ENCODE measurements at regions not wholly inside any gene's neighbourhood (a gene's known extent, or its start where the extent isn't known, plus 50 kb on each side); places are given as distances from the start of the nearest gene placed in this dataset.

DNA sequence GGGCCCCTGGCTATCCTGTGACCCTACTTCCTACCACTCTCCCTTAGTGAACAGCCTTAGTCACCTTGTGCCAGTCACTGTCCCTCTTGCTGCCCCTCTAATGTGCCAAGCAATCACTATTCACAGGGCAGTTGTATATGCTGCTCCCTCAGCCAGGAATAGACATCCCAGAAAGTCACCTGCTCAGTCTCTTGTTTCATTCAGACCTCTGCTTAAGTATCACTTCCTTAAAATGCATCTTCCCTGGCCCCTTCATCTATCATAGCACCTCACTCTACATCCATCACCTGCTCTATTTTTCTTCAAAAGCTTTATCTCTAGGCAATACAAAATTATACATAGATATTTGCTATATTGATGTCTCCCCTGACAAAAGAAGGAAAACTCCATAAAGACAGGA is 328.4 kb upstream of the NFE2L3 start:
- no peaks in the 10 kb centered on the region for H3K36me3 ChIP-seq (ENCODE audit: insufficient read depth, low read length, poor library complexity, severe bottlenecking)
- peaks cover 15% of the 10 kb centered on the region for H3K27me3 ChIP-seq (replicated peaks; ENCODE audit: insufficient read depth, low read depth, low read length, poor library complexity)
- H3K27ac ChIP-seq (ENCODE audit: low read depth, low read length, poor library complexity, severe bottlenecking), result no peak overlapping the region
- ChIA-PET CTCF (no interaction called here), POLR2A (ENCODE audit: low non-redundant PET) (no interaction called here)
- no TSS peak for BruUV-seq (replicated peaks)
- H3K4me3 ChIP-seq (ENCODE audit: low read depth, low read length, poor library complexity, severe bottlenecking), result no peak overlapping the region
- no peak for DNase-seq (ENCODE audit: low spot score)
- intact Hi-C loops (cut with micrococcal nuclease; ENCODE audit: unreplicated experiment), result loop anchor here (10.0 kb wide), 1 partner anchor 1511 kb away; no protein-coding TSS in a partner anchor
- TF ChIP-seq, protein P1, sequence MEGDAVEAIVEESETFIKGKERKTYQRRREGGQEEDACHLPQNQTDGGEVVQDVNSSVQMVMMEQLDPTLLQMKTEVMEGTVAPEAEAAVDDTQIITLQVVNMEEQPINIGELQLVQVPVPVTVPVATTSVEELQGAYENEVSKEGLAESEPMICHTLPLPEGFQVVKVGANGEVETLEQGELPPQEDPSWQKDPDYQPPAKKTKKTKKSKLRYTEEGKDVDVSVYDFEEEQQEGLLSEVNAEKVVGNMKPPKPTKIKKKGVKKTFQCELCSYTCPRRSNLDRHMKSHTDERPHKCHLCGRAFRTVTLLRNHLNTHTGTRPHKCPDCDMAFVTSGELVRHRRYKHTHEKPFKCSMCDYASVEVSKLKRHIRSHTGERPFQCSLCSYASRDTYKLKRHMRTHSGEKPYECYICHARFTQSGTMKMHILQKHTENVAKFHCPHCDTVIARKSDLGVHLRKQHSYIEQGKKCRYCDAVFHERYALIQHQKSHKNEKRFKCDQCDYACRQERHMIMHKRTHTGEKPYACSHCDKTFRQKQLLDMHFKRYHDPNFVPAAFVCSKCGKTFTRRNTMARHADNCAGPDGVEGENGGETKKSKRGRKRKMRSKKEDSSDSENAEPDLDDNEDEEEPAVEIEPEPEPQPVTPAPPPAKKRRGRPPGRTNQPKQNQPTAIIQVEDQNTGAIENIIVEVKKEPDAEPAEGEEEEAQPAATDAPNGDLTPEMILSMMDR (conservative IDR thresholded peaks at IDR 0.05; ENCODE audit: low read depth, low read length), result no peak
- no peak for TF ChIP-seq EZH2 (IDR thresholded peaks at IDR 0.05; ENCODE audit: borderline replicate concordance, low read depth, low read length, poor library complexity, severe bottlenecking)
- no peaks in the 10 kb centered on the region for H3K9me3 ChIP-seq (ENCODE audit: low read depth, low read length, poor library complexity, severe bottlenecking)
- H3K4me1 ChIP-seq (ENCODE audit: insufficient read depth, low read length, poor library complexity, severe bottlenecking), result no peaks in the 10 kb centered on the region

DNA sequence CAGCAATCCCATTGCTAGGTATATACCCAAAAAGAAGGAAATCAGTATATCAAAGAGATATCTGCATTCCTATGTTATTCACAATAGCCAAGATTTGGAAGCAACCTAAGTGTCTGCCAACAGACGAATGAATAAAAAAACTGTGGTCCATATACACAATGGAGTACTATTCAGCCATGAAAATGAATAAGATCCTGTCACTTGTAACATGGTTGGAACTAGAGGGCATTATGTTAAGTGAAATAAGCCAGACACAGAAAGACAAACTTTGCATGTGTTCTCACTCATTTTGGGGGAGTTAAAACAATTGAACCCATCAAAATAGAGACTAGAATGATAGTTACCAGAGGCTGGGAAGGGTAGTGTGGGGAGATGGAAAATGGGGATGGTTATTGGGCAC is 323.5 kb upstream of the NFE2L3 start:
- Histone ChIP-seq H3K27me3 (replicated peaks; ENCODE audit: insufficient read depth, low read depth, low read length, poor library complexity) (no peaks in the 10 kb centered on the region), H3K4me3 (ENCODE audit: low read depth, low read length, poor library complexity, severe bottlenecking) (no peak overlapping the region), H3K4me1 (ENCODE audit: insufficient read depth, low read length, poor library complexity, severe bottlenecking) (no peaks in the 10 kb centered on the region), H3K36me3 (ENCODE audit: insufficient read depth, low read length, poor library complexity, severe bottlenecking) (no peaks in the 10 kb centered on the region), H3K9me3 (ENCODE audit: low read depth, low read length, poor library complexity, severe bottlenecking) (no peaks in the 10 kb centered on the region), H3K27ac (ENCODE audit: low read depth, low read length, poor library complexity, severe bottlenecking) (no peak overlapping the region)
- no peak for DNase-seq (ENCODE audit: low spot score)
- intact Hi-C loops (cut with micrococcal nuclease; ENCODE audit: unreplicated experiment), result loop anchor here (10.0 kb wide), 1 partner anchor 1506 kb away; no protein-coding TSS in a partner anchor
- CTCF ChIA-PET, result no interaction called here
- no TSS peak for BruUV-seq (replicated peaks)
- POLR2A ChIA-PET (ENCODE audit: low non-redundant PET), result interaction anchor here (0.6 kb wide), 1 partner anchor 290 kb away, joined by 3 read pairs; no protein-coding TSS in a partner anchor
- TF ChIP-seq, protein P1 (conservative IDR thresholded peaks at IDR 0.05; ENCODE audit: low read depth, low read length), result no peak
- TF ChIP-seq EZH2 (IDR thresholded peaks at IDR 0.05; ENCODE audit: borderline replicate concordance, low read depth, low read length, poor library complexity, severe bottlenecking), result no peak

DNA sequence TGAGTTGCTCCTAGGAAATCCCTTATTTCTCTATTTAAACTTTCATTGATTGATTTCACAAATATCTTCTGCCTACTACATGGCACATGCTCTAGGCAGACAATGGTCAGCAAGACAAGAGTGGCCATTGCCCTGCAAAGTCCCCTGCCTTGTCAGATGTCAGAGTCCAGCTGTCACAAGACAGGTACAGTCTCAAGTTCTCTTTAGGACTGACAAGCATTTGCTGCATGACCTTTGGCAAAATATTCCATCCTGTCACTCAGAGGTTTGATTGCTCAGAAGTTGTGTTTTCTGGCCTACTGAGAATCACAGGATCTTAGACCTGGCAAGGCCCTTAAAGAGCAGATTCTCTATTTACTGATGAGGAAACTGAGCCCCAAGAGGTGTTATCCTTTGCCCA is 322.3 kb upstream of the NFE2L3 start:
- H3K4me1 ChIP-seq (ENCODE audit: insufficient read depth, low read length, poor library complexity, severe bottlenecking), result no peaks in the 10 kb centered on the region
- POLR2A ChIA-PET (ENCODE audit: low non-redundant PET), result no interaction called here

More for the DNA sequence above, 322.3 kb upstream of the NFE2L3 start:
- Histone ChIP-seq H3K9me3 (ENCODE audit: low read depth, low read length, poor library complexity, severe bottlenecking) (no peaks in the 10 kb centered on the region), H3K36me3 (ENCODE audit: insufficient read depth, low read length, poor library complexity, severe bottlenecking) (no peaks in the 10 kb centered on the region), H3K27ac (ENCODE audit: low read depth, low read length, poor library complexity, severe bottlenecking) (no peak overlapping the region), H3K4me3 (ENCODE audit: low read depth, low read length, poor library complexity, severe bottlenecking) (no peak overlapping the region), H3K27me3 (replicated peaks; ENCODE audit: insufficient read depth, low read depth, low read length, poor library complexity) (no peaks in the 10 kb centered on the region)
- DNase-seq (ENCODE audit: low spot score), result no peak
- TF ChIP-seq EZH2 (IDR thresholded peaks at IDR 0.05; ENCODE audit: borderline replicate concordance, low read depth, low read length, poor library complexity, severe bottlenecking), result no peak
- TF ChIP-seq, protein P1 (conservative IDR thresholded peaks at IDR 0.05; ENCODE audit: low read depth, low read length), result no peak
- CTCF ChIA-PET, result no interaction called here
- intact Hi-C loops (cut with micrococcal nuclease; ENCODE audit: unreplicated experiment), result loop anchor here (10.0 kb wide), 1 partner anchor 1505 kb away; no protein-coding TSS in a partner anchor
- no TSS peak for BruUV-seq (replicated peaks)
